22Rv1 (cell line): ENCODE measurements at regions not wholly inside any gene's neighbourhood (a gene's known extent, or its start where the extent isn't known, plus 50 kb on each side); places are given as distances from the start of the nearest gene placed in this dataset.

Source experiments
- H3K27ac ChIP-seq: fragments of 450-650 bp; 2 replicates; pipeline ENCODE4 v1.5.1; 2017
- CTCF ChIP-seq: fragments of 450-650 bp; IDR thresholded peaks from 2 replicates; pipeline ENCODE4 v1.5.1; 2017; ENCODE audit warnings: mild to moderate bottlenecking
- ZFX ChIP-seq: fragments of 450-650 bp; IDR thresholded peaks from 2 replicates; pipeline ENCODE4 v1.6.1; 2017; ENCODE audit warnings: antibody characterized with exemption, borderline replicate concordance

- TF ChIP-seq CTCF: no peak
- TF ChIP-seq ZFX: no peak
- H3K27ac ChIP-seq: no peak overlapping the region
Observed at GRCh38 chr7:156236181-156236889, 404.2 kb upstream of the RNF32 start.

- H3K27ac ChIP-seq: no peak overlapping the region
- no peak for TF ChIP-seq ZFX
- no peak for TF ChIP-seq CTCF
Observed at GRCh38 chr7:156234666-156235494, 405.7 kb upstream of the RNF32 start.

- H3K27ac ChIP-seq: no peak overlapping the region
- no peak for TF ChIP-seq CTCF
- no peak for TF ChIP-seq ZFX
Observed at GRCh38 chr7:156234192-156234591, 406.4 kb upstream of the RNF32 start.

GRCh38 chr7:156232931-156233705, 407.5 kb upstream of the RNF32 start:
- TF ChIP-seq CTCF (no peak), ZFX (no peak)
- no peak overlapping the region for H3K27ac ChIP-seq

GRCh38 chr7:156230576-156230975, 410.0 kb upstream of the RNF32 start:
- TF ChIP-seq CTCF: no peak
- no peak for TF ChIP-seq ZFX
- H3K27ac ChIP-seq: no peak overlapping the region

- no peak overlapping the region for H3K27ac ChIP-seq
- no peak for TF ChIP-seq CTCF
- TF ChIP-seq ZFX: no peak
Observed at GRCh38 chr7:156224833-156225225, 412.6 kb upstream of the SHH start.
